ENCODE measurements at regions not wholly inside any gene's neighbourhood (a gene's known extent, or its start where the extent isn't known, plus 50 kb on each side); places are given as distances from the start of the nearest gene placed in this dataset.
"Not testable (repeated sequence)": the region's sequence is repeated elsewhere in the genome, so short reads cannot be mapped to it uniquely, and the experiment has no call there.

GRCh38 chr17:64800987-64801386, 118.3 kb downstream of the LRRC37A3 start:
- not testable (repeated sequence) for DNase-seq

- not testable (repeated sequence) for DNase-seq
Measured at GRCh38 chr17:64800361-64800895, 118.8 kb downstream of the LRRC37A3 start.

GRCh38 chr17:64799543-64800188, 119.6 kb downstream of the LRRC37A3 start:
- DNase-seq: not testable (repeated sequence)

GRCh38 chr17:64798961-64799360, 120.3 kb downstream of the LRRC37A3 start:
- not testable (repeated sequence) for DNase-seq

GRCh38 chr17:64798489-64798790, 120.8 kb downstream of the LRRC37A3 start:
- not testable (repeated sequence) for DNase-seq

- not testable (repeated sequence) for DNase-seq
Measured at GRCh38 chr17:64797746-64798488, 121.4 kb downstream of the LRRC37A3 start.

- not testable (repeated sequence) for DNase-seq
Measured at GRCh38 chr17:64795342-64795741, 123.9 kb downstream of the LRRC37A3 start.

GRCh38 chr17:64794548-64795274, 124.6 kb downstream of the LRRC37A3 start:
- not testable (repeated sequence) for DNase-seq

GRCh38 chr17:64794113-64794512, 125.2 kb downstream of the LRRC37A3 start:
- DNase-seq: not testable (repeated sequence)

- DNase-seq: not testable (repeated sequence)
Measured at GRCh38 chr17:64792793-64793575, 126.3 kb downstream of the LRRC37A3 start.

- DNase-seq: not testable (repeated sequence)
Measured at GRCh38 chr17:64792276-64792675, 127.0 kb downstream of the LRRC37A3 start.

- not testable (repeated sequence) for DNase-seq
Measured at GRCh38 chr17:64791691-64792090, 127.6 kb downstream of the LRRC37A3 start.

GRCh38 chr17:64791226-64791625, 128.1 kb downstream of the LRRC37A3 start:
- DNase-seq: not testable (repeated sequence)

GRCh38 chr17:64790690-64791089, 128.6 kb upstream of the SMURF2 start:
- not testable (repeated sequence) for DNase-seq

GRCh38 chr17:64790193-64790592, 128.1 kb upstream of the SMURF2 start:
- DNase-seq: not testable (repeated sequence)

GRCh38 chr17:64789061-64789445, 126.9 kb upstream of the SMURF2 start:
- DNase-seq: not testable (repeated sequence)

- DNase-seq: no peak
Measured at GRCh38 chr17:64788286-64789060, 126.4 kb upstream of the SMURF2 start.

GRCh38 chr17:64787921-64788271, 125.8 kb upstream of the SMURF2 start:
- DNase-seq: no peak

- no peak for DNase-seq
Measured at GRCh38 chr17:64787255-64787920, 125.3 kb upstream of the SMURF2 start.

GRCh38 chr17:64786337-64786736, 124.2 kb upstream of the SMURF2 start:
- DNase-seq: no peak

- DNase-seq: no peak
Measured at GRCh38 chr17:64785011-64785421, 122.9 kb upstream of the SMURF2 start.
